Fibroblast of skin of left biceps (primary cell): ENCODE measurements at regions not wholly inside any gene's neighbourhood (a gene's known extent, or its start where the extent isn't known, plus 50 kb on each side); places are given as distances from the start of the nearest gene placed in this dataset.

ENCODE experiments used
- DNase-seq, 2 experiments: peaks; one replicate each; pipeline ENCODE4 v3.0.0-alpha.2; 2013; ENCODE audit warnings: low read depth in 2 of 2

DNA sequence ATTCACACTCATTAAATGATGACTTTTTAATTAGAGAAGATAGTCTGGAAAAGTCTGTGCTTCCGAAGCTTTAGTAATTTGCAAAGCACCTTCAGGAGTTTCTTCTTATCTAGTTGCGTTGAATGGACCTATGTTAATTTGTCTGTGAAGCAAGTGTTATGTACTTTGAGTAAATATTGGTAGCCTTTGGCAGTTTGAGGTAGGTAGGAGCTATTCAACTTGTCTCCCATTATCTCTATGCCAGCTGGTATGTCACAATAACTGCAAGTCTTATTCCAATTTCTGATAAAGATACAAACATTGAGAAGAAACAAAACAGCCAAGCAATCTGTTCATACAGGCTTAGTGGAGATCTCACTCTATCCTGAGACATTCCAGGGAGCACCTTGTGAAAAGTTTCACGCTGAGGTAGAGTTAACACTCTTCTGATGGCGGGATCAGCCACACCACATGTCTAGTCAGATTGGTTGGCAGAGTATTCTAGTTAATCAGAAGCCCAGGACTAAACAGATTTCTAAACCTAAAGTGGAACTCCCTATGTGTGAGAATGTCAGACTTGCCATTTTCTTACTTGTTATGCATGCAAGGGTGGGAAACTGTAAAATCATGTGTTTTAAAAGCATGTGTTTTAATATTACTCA, 219.8 kb upstream of the MANEA start:
- DNase-seq: no peak

GRCh38 chr6:95364016-95364604, 213.2 kb upstream of the MANEA start:
- no peak for DNase-seq

- DNase-seq: no peak
These were observed 211.9 kb upstream of the MANEA start for GRCh38 chr6:95365454-95365853.

DNA sequence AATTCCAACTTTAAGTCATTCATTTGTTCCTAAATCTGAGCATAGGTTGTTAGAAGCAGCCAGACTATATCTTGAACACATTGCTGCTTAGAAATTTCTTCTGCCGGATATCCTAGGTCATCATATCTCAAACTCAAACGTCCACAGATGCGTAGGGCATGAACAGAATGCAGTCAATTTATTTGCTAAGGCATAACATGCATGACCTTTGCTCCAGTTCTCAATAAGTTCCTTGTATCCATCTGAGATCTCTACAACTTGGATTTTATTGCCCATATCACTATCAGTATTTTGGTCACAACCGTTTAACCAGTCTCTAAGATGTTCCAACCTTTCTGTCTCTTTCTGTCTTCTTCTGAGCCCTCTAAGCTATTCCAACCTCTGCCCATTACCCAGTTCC, 210.9 kb upstream of the MANEA start:
- no peak for DNase-seq

DNA sequence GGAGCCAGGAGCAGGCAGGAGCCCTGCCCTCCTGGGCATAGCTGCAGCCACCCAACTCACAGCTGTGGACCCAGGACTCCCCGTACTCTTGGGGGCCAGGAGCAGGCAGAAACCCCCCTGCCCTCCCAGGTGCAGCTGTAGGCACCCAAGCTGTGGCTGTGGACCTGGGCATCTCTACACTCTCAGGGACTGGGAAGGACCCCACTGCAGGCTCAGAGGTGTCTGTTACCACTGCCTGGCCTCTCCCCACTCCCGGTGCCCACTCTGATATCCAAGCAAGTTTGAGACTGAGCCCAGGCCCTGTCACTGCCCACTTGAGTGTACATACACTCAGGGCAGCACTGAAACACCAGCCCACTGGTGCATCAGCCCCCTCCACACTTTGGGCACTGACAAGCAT, 193.5 kb upstream of the MANEA start:
- no peak for DNase-seq

GRCh38 chr6:95384988-95385387, 192.3 kb upstream of the MANEA start:
- DNase-seq: no peak

- DNase-seq: no peak
These were observed 189.5 kb upstream of the MANEA start for GRCh38 chr6:95387845-95388244.

DNA sequence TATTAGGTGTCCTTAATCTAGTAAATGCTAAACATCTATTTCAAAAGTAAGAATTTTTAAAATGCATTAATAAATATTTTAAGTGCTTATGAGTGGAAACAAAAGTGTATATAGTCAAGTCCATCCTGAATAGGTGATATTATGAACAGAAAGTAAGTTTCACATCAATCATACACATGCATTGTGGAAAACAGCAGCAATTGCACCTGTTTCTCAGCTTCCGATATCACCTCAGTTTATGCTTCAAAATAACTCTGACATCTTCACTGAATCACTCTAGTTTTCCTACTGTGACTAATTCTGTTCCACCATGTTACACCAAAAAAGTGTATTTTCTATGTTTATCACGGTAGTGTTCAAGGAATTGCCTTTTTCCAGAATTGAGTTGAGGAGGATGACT, 172.6 kb upstream of the MANEA start:
- DNase-seq: no peak

DNA sequence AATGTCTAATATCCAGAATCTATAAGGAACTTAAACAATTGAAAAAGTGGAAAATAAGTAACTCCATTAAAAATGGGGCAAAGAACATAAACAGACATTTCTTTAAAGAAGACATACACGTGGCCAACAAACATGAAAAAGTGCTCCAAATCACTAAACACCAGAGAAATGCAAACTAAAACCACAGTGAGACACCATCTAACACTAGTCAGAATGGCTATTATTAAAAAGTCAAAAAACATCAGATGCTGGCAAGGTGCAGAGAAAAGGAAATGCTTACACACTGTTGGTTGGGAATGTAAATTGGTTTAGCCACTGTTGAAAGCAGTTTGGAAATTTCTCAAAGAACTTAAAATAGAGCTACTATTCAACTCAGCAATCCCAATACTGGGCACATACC, 169.2 kb upstream of the MANEA start:
- no peak for DNase-seq

- no peak for DNase-seq
These were observed 167.2 kb upstream of the MANEA start for GRCh38 chr6:95410168-95410567.

- no peak for DNase-seq
These were observed 163.5 kb upstream of the MANEA start for GRCh38 chr6:95413789-95414188.

GRCh38 chr6:95417856-95418255, 159.5 kb upstream of the MANEA start:
- no peak for DNase-seq

- DNase-seq: no peak
These were observed 156.5 kb upstream of the MANEA start for GRCh38 chr6:95420792-95421191.

- no peak for DNase-seq
These were observed 154.0 kb upstream of the MANEA start for GRCh38 chr6:95423331-95423730.

GRCh38 chr6:95431637-95432228, 145.6 kb upstream of the MANEA start:
- no peak for DNase-seq

DNA sequence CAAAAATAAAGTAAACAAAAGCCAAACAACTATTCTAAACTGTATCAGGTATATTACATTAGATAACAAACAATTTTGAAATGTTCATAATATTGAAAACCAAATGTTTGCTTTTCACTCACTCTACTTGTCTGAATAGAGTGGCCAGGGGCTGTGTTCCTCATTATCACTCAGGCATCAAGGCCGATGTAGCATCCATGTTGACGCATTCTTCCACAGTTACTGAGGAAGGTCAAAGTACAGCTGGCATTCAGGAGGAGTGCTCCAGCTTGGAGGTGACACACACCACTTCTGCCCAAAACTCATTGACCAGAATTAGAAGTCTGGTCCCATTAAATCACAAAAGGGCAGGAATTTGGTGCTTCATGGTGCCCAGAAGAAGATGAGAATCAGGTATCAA, 137.6 kb upstream of the MANEA start:
- no peak for DNase-seq

DNA sequence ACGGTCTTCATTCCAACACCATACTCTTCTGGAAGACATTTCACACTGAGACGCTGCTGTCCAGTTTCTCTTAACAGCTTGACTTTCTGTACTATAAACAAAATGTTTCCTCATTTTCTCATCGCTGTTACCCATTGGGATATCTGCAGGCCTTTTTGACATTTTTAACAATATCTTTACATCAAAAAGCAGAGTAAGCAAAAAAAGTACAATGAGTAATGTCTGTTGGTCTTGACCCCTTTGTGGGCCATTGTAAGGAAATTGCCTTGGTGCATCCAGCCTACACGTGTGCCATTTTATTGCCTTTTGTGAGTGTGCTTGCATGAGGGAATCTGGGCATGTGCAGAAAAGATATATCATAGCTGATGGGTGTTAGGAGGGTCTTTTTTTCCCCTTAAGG, 129.1 kb upstream of the MANEA start:
- DNase-seq: no peak

DNA sequence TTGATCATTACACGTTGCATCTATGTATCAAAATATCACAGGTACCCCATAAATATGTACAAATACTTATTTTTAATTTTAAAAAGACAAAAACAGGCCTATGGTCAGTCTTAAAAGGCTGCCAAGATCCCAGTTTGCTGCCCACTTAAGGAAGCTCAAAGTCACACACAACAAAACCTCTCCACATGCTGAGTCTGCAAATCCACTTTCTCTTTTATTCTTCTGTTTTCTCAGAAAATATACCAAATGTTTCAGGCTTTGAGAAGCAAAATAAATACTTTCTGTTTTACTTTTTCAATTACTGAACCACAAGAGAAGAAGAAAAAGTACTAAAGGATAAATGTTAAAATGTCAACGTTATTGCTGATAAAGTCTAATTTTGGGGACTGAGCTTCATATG, 107.8 kb upstream of the MANEA start:
- DNase-seq: no peak

- no peak for DNase-seq
These were observed 98.4 kb upstream of the MANEA start for GRCh38 chr6:95478941-95479340.

DNA sequence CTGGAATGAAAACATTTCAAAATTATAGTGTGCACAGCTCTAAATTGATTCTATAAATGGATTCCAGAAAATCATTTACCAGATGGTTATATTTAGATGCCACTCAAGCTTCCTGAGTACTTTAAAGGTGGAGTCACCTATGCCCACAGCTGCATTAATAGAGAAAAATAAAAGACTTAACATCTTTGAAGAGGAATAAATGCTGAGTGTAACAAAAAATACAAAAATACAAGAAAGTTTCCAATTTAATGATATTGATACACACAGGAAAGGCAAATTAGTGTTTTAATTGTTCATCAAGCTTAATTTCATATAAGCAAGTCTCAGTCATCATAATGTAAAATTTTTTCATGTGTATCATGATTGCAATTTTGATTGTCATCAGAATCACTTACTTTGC, 89.5 kb upstream of the MANEA start:
- DNase-seq: no peak

- DNase-seq: no peak
These were observed 88.0 kb upstream of the MANEA start for GRCh38 chr6:95489185-95489863.

GRCh38 chr6:95496769-95497426, 80.4 kb upstream of the MANEA start:
- no peak for DNase-seq
